OCI-LY1 (cell line): ENCODE measurements at regions not wholly inside any gene's neighbourhood (a gene's known extent, or its start where the extent isn't known, plus 50 kb on each side); places are given as distances from the start of the nearest gene placed in this dataset.

Experiments used
- H2AFZ ChIP-seq: fragments of 200-600 bp; sonication (generic), shearing (Covaris generic); 2 replicates; pipeline ENCODE4 v1.6.0; 2014; ENCODE audit warnings: antibody characterized with exemption, mild to moderate bottlenecking, low read length
- H3F3A ChIP-seq: fragments of 200-600 bp; sonication (generic), shearing (Covaris generic); 2 replicates; pipeline ENCODE4 v1.6.0; 2014; ENCODE audit warnings: mild to moderate bottlenecking, antibody characterized with exemption, low read length, moderate library complexity; ENCODE audit not compliant: insufficient read depth
- H3K27ac ChIP-seq: fragments of 200-600 bp; sonication (generic); 2 replicates; pipeline ENCODE4 v1.5.1; 2014; ENCODE audit warnings: low read length, mixed run types, mild to moderate bottlenecking, low read depth; ENCODE audit not compliant: poor library complexity, severe bottlenecking
- H3K27me3 ChIP-seq: fragments of 200-600 bp; sonication (generic); 2 replicates; pipeline ENCODE4 v1.6.0; 2014; ENCODE audit warnings: antibody characterized with exemption, mild to moderate bottlenecking, low read length, moderate library complexity; ENCODE audit not compliant: insufficient read depth
- H3K36me3 ChIP-seq: fragments of 200-600 bp; sonication (generic); 2 replicates; pipeline ENCODE4 v1.6.1; 2014; ENCODE audit warnings: mild to moderate bottlenecking, antibody characterized with exemption, low read length, moderate library complexity, mixed read lengths; ENCODE audit not compliant: insufficient read depth
- H3K4me1 ChIP-seq: fragments of 200-600 bp; sonication (generic); 2 replicates; pipeline ENCODE4 v1.5.1; 2014; ENCODE audit warnings: mild to moderate bottlenecking, low read length, moderate library complexity; ENCODE audit not compliant: insufficient read depth, severe bottlenecking
- H3K4me2 ChIP-seq: fragments of 200-600 bp; sonication (generic), shearing (Covaris generic); 2 replicates; pipeline ENCODE4 v1.6.1; 2014; ENCODE audit warnings: low read length
- H3K4me3 ChIP-seq: fragments of 200-600 bp; sonication (generic); 2 replicates; pipeline ENCODE4 v1.5.1; 2014; ENCODE audit warnings: low read length, low read depth, mild to moderate bottlenecking, mixed read lengths; ENCODE audit not compliant: poor library complexity, severe bottlenecking
- H3K79me2 ChIP-seq: fragments of 200-600 bp; shearing (Covaris generic); 2 replicates; pipeline ENCODE4 v1.6.1; 2016; ENCODE audit warnings: mixed run types, low read length, mixed read lengths; ENCODE audit not compliant: insufficient read depth
- H3K9ac ChIP-seq: fragments of 200-600 bp; sonication (generic), shearing (Covaris generic); 2 replicates; pipeline ENCODE4 v1.6.1; 2014; ENCODE audit warnings: mild to moderate bottlenecking, low read length, mixed read lengths
- H3K9me2 ChIP-seq: fragments of 200-600 bp; sonication (generic), shearing (Covaris generic); 2 replicates; pipeline ENCODE4 v1.6.1; 2014; ENCODE audit warnings: low read depth, mild to moderate bottlenecking, low read length, mixed read lengths
- H3K9me3 ChIP-seq: fragments of 200-600 bp; shearing (Covaris generic); 2 replicates; pipeline ENCODE4 v1.6.1; 2014; ENCODE audit warnings: low read length, mixed read lengths
- H4K20me1 ChIP-seq: fragments of 200-600 bp; sonication (generic), shearing (Covaris generic); 2 replicates; pipeline ENCODE4 v1.6.0; 2016; ENCODE audit warnings: mild to moderate bottlenecking, low read length; ENCODE audit not compliant: insufficient read depth
- EZH2 ChIP-seq: fragments of 200-600 bp; sonication (generic), shearing (Covaris generic); IDR thresholded peaks from 2 replicates; pipeline ENCODE4 v1.8.0; 2017; ENCODE audit warnings: borderline replicate concordance, mixed run types, mild to moderate bottlenecking, antibody characterized with exemption, low read length, moderate library complexity, mixed read lengths
- TF ChIP-seq, protein P1 (sequence below): fragments of 200-600 bp; sonication (generic), shearing (Covaris generic); IDR thresholded peaks from 2 replicates; pipeline ENCODE4 v1.5.1; 2017; ENCODE audit warnings: mild to moderate bottlenecking, antibody characterized with exemption, low read length, moderate library complexity, mixed read lengths

DNA sequence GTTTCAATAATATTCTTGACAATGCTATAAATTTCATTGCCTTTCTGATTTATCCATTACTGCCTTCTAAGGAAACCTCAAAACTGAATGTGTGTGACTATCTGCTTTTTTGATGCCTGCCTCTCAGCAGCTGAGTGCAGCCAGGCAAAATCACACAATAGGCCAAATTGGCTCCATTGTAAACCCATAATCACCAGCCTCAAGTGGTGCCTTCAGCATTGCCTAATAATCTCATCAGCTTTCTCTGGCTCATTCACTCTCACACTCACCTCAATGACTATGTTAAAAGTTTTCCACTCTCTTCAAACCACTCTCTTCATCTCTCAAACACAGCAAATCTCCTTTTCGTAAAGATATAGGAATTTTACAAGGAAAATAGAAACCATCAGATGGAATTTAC, 182.5 kb upstream of the COL1A2 start:
- Histone ChIP-seq H3K36me3 (no peaks in the 10 kb centered on the region), H3K27ac (no peak overlapping the region), H3K79me2 (no peaks in the 10 kb centered on the region), H3K9ac (no peak overlapping the region), H3K4me1 (no peaks in the 10 kb centered on the region), H3K4me3 (no peak overlapping the region), H3K9me3 (no peaks in the 10 kb centered on the region), H3K27me3 (0 out of 2 replicates have a peak, but pooled peaks cover 4% of the 10 kb centered on the region), H2AFZ (no peak overlapping the region), H3F3A (no peaks in the 10 kb centered on the region), H4K20me1 (no peaks in the 10 kb centered on the region), H3K4me2 (no peak overlapping the region), H3K9me2 (no peaks in the 10 kb centered on the region)
- TF ChIP-seq, protein P1, sequence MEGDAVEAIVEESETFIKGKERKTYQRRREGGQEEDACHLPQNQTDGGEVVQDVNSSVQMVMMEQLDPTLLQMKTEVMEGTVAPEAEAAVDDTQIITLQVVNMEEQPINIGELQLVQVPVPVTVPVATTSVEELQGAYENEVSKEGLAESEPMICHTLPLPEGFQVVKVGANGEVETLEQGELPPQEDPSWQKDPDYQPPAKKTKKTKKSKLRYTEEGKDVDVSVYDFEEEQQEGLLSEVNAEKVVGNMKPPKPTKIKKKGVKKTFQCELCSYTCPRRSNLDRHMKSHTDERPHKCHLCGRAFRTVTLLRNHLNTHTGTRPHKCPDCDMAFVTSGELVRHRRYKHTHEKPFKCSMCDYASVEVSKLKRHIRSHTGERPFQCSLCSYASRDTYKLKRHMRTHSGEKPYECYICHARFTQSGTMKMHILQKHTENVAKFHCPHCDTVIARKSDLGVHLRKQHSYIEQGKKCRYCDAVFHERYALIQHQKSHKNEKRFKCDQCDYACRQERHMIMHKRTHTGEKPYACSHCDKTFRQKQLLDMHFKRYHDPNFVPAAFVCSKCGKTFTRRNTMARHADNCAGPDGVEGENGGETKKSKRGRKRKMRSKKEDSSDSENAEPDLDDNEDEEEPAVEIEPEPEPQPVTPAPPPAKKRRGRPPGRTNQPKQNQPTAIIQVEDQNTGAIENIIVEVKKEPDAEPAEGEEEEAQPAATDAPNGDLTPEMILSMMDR, result no peak
- no peak for TF ChIP-seq EZH2

DNA sequence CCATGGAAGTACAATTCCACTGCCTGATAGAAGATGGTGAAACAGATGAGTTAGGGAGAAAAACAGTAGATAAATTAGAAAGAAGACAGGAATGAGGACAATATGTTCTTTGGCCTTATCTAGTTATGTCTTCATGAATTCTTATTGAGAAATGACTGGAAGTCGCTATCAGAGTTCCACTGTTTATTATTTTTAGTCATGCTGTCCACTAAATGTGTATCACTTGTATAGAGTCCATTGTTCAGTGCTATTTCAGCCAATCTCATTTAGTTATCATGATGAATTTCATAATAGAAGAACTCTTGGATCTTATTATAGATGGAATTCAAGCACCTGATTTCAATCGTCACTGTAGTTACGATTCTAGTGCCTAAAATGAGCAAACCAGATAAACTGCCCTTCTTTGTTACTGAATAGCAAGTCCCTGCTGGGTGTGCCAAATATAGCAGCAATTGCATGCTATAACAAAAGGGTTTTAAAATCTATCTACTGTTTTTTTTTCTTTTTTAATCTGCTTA, 177.7 kb upstream of the COL1A2 start:
- no peak for TF ChIP-seq EZH2
- TF ChIP-seq, protein P1, result no peak

DNA sequence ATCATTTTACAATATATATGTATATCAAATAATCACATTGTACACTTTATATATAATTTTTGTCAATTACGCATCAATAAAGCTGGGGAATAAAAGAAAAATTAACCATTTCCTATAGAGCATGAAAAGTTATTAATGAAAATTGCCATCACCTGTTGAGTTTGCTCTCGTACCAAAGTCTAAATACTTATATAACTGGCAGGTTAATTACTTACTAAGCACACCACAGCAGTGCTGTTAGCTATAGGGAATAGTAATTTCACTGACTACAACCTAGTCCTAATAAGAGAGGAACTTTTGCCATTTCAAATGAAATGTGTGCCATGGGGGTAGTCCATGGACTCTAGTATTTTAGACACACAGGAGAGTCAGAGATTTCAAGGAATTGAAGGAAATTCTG, 176.9 kb upstream of the COL1A2 start:
- no peaks in the 10 kb centered on the region for H4K20me1 ChIP-seq
- H2AFZ ChIP-seq, result no peak overlapping the region
- no peak overlapping the region for H3K4me2 ChIP-seq
- H3K9ac ChIP-seq, result no peak overlapping the region
- H3K79me2 ChIP-seq, result no peaks in the 10 kb centered on the region
- TF ChIP-seq, protein P1, result no peak
- TF ChIP-seq EZH2, result no peak
- H3K4me3 ChIP-seq, result no peak overlapping the region
- H3K4me1 ChIP-seq, result no peaks in the 10 kb centered on the region
- H3K36me3 ChIP-seq, result no peaks in the 10 kb centered on the region
- H3K27ac ChIP-seq, result no peak overlapping the region
- H3K9me3 ChIP-seq, result no peaks in the 10 kb centered on the region
- H3K9me2 ChIP-seq, result no peaks in the 10 kb centered on the region
- H3K27me3 ChIP-seq, result 0 out of 2 replicates have a peak, but pooled peaks cover 4% of the 10 kb centered on the region
- no peaks in the 10 kb centered on the region for H3F3A ChIP-seq

More for the DNA sequence above, 177.7 kb upstream of the COL1A2 start:
- Histone ChIP-seq H3K9ac (no peak overlapping the region), H3K4me1 (no peaks in the 10 kb centered on the region), H3K4me3 (no peak overlapping the region), H3K4me2 (no peak overlapping the region), H3K27ac (no peak overlapping the region), H2AFZ (no peak overlapping the region), H3K9me2 (no peaks in the 10 kb centered on the region), H3K27me3 (0 out of 2 replicates have a peak, but pooled peaks cover 4% of the 10 kb centered on the region), H3K36me3 (no peaks in the 10 kb centered on the region), H3K79me2 (no peaks in the 10 kb centered on the region), H3K9me3 (no peaks in the 10 kb centered on the region), H3F3A (no peaks in the 10 kb centered on the region), H4K20me1 (no peaks in the 10 kb centered on the region)
